GM18861 (cell line): ENCODE measurements at regions not wholly inside any gene's neighbourhood (a gene's known extent, or its start where the extent isn't known, plus 50 kb on each side); places are given as distances from the start of the nearest gene placed in this dataset.

Experiments used
- ATAC-seq: cut with Tn5 transposase; IDR thresholded peaks from one replicate; pipeline ENCODE4 v1.9.1; 2021; ENCODE audit not compliant: unreplicated experiment

GRCh38 chr4:18242919-18243693 lies 221.6 kb upstream of the LCORL start:
- no peak for ATAC-seq

- ATAC-seq, result no peak
These were observed 220.2 kb upstream of the LCORL start for GRCh38 chr4:18241727-18242126.

GRCh38 chr4:18234108-18234507 lies 212.6 kb upstream of the LCORL start:
- no peak for ATAC-seq

- ATAC-seq, result no peak
These were observed 210.2 kb upstream of the LCORL start for GRCh38 chr4:18231726-18232125.

- ATAC-seq, result no peak
These were observed 206.3 kb upstream of the LCORL start for GRCh38 chr4:18227880-18228279.

GRCh38 chr4:18214411-18215055 lies 193.0 kb upstream of the LCORL start:
- no peak for ATAC-seq

GRCh38 chr4:18213576-18214198 lies 192.1 kb upstream of the LCORL start:
- ATAC-seq, result no peak

GRCh38 chr4:18209448-18209847 lies 187.9 kb upstream of the LCORL start:
- peak; percentile 81 for ATAC-seq

GRCh38 chr4:18203966-18204365 lies 182.4 kb upstream of the LCORL start:
- ATAC-seq, result no peak

- no peak for ATAC-seq
These were observed 180.9 kb upstream of the LCORL start for GRCh38 chr4:18202486-18202885.

- no peak for ATAC-seq
These were observed 180.3 kb upstream of the LCORL start for GRCh38 chr4:18201885-18202284.

GRCh38 chr4:18198653-18199052 lies 177.1 kb upstream of the LCORL start:
- no peak for ATAC-seq

- ATAC-seq, result no peak
These were observed 175.9 kb upstream of the LCORL start for GRCh38 chr4:18197467-18197866.

GRCh38 chr4:18194278-18194677 lies 172.7 kb upstream of the LCORL start:
- no peak for ATAC-seq

GRCh38 chr4:18192901-18193300 lies 171.3 kb upstream of the LCORL start:
- ATAC-seq, result no peak

GRCh38 chr4:18185491-18185890 lies 163.9 kb upstream of the LCORL start:
- no peak for ATAC-seq

GRCh38 chr4:18180892-18181291 lies 159.3 kb upstream of the LCORL start:
- peak; percentile 72 for ATAC-seq

GRCh38 chr4:18180122-18180521 lies 158.6 kb upstream of the LCORL start:
- no peak for ATAC-seq

GRCh38 chr4:18171896-18172295 lies 150.3 kb upstream of the LCORL start:
- ATAC-seq, result no peak

- no peak for ATAC-seq
These were observed 146.3 kb upstream of the LCORL start for GRCh38 chr4:18167831-18168230.

GRCh38 chr4:18166925-18167324 lies 145.4 kb upstream of the LCORL start:
- ATAC-seq, result no peak

GRCh38 chr4:18162453-18162852 lies 140.9 kb upstream of the LCORL start:
- no peak for ATAC-seq
